CD8-positive, alpha-beta memory T cell (primary cell): ENCODE measurements at regions not wholly inside any gene's neighbourhood (a gene's known extent, or its start where the extent isn't known, plus 50 kb on each side); places are given as distances from the start of the nearest gene placed in this dataset.
"Not testable (repeated sequence)": the region's sequence is repeated elsewhere in the genome, so short reads cannot be mapped to it uniquely, and the experiment has no call there.

Experiments used
- CTCF ChIA-PET: fragments of 350-600 bp; sonication (Branson Sonifier 250); formaldehyde crosslinking; loops from one replicate; lab custom pipeline; 2021; ENCODE audit warnings: antibody characterized with exemption; lab: Charles Lee
- POLR2A ChIA-PET: fragments of 350-600 bp; sonication (Branson Sonifier 250); formaldehyde crosslinking; loops from one replicate; lab custom pipeline; 2021; ENCODE audit warnings: antibody characterized with exemption; lab: Charles Lee
- DNase-seq, 5 donors: peaks; one replicate each; pipeline versions ENCODE4 v3.0.0 to v3.0.0-alpha.2; 2020 to 2022; ENCODE audit warnings: mixed read lengths in 1 of 5
- H3K27ac ChIP-seq: one replicate; pipeline ENCODE4 v1.7.0; 2013; ENCODE audit warnings: low read depth, mild to moderate bottlenecking, low read length, moderate library complexity
- H3K27me3 ChIP-seq: 2 replicates; pipeline ENCODE4 v1.7.0; 2013; ENCODE audit warnings: low read length, mild to moderate bottlenecking; ENCODE audit not compliant: insufficient read depth, poor library complexity, severe bottlenecking
- H3K36me3 ChIP-seq: 2 replicates; pipeline ENCODE4 v1.7.0; 2013; ENCODE audit warnings: mild to moderate bottlenecking, low read length, moderate library complexity; ENCODE audit not compliant: insufficient read depth
- H3K4me1 ChIP-seq: 2 replicates; pipeline ENCODE4 v1.7.0; 2013; ENCODE audit warnings: mild to moderate bottlenecking, low read length, moderate library complexity; ENCODE audit not compliant: insufficient read depth
- H3K4me3 ChIP-seq: 2 replicates; pipeline ENCODE4 v1.7.0; 2013; ENCODE audit warnings: mild to moderate bottlenecking, low read length
- H3K9me3 ChIP-seq: 2 replicates; pipeline ENCODE4 v1.7.0; 2013; ENCODE audit warnings: mild to moderate bottlenecking, low read length
- H3K27ac Mint-ChIP-seq, 8 donors: one replicate each; pipeline ENCODE4 v1.8.0; 2020 to 2021; ENCODE audit warnings: mixed read lengths in 8 of 8, mild to moderate bottlenecking in 6 of 8, inconsistent platforms in 3 of 8, moderate library complexity in 3 of 8
- H3K27me3 Mint-ChIP-seq, 2 donors: one replicate each; pipeline ENCODE4 v1.8.0; 2020 to 2021; ENCODE audit warnings: mixed read lengths in 2 of 2, mild to moderate bottlenecking in 1 of 2, moderate library complexity in 1 of 2
- H3K36me3 Mint-ChIP-seq, 3 donors: one replicate each; pipeline ENCODE4 v1.8.0; 2020 to 2021; ENCODE audit warnings: mixed read lengths in 3 of 3, inconsistent platforms in 1 of 3, mild to moderate bottlenecking in 1 of 3
- H3K4me1 Mint-ChIP-seq, 3 donors: one replicate each; pipeline ENCODE4 v1.8.0; 2020 to 2021; ENCODE audit warnings: mixed read lengths in 3 of 3, inconsistent platforms in 1 of 3, mild to moderate bottlenecking in 1 of 3
- H3K4me3 Mint-ChIP-seq, 7 donors: one replicate each; pipeline ENCODE4 v1.8.0; 2020 to 2021; ENCODE audit warnings: mixed read lengths in 7 of 7, mild to moderate bottlenecking in 6 of 7, moderate library complexity in 4 of 7, inconsistent platforms in 2 of 7
- H3K9me3 Mint-ChIP-seq, 5 donors: one replicate each; pipeline ENCODE4 v1.8.0; 2020 to 2022; ENCODE audit warnings: mixed read lengths in 5 of 5, mild to moderate bottlenecking in 3 of 5, moderate library complexity in 2 of 5, inconsistent platforms in 1 of 5

GRCh38 chrX:35221391-35221790 is 278.8 kb downstream of the FAM47B start:
- H3K36me3 ChIP-seq, H3K4me1 Mint-ChIP-seq, DNase-seq, H3K27me3 Mint-ChIP-seq, H3K27ac Mint-ChIP-seq, H3K27me3 ChIP-seq, H3K9me3 ChIP-seq, H3K4me3 Mint-ChIP-seq, H3K9me3 Mint-ChIP-seq, H3K27ac ChIP-seq, H3K4me1 ChIP-seq, CTCF ChIA-PET, H3K4me3 ChIP-seq, POLR2A ChIA-PET, H3K36me3 Mint-ChIP-seq: not testable (repeated sequence)

GRCh38 chrX:35244088-35244741 is 301.6 kb downstream of the FAM47B start:
- no peak for DNase-seq
- Histone ChIP-seq H3K27ac (no peak overlapping the region), H3K4me3 (no peak overlapping the region), H3K27me3 (no peaks in the 10 kb centered on the region), H3K4me1 (no peaks in the 10 kb centered on the region), H3K9me3 (no peaks in the 10 kb centered on the region), H3K36me3 (no peaks in the 10 kb centered on the region)
- Mint-ChIP-seq H3K36me3 (no peaks in the 10 kb centered on the region), H3K9me3 (peaks cover 0 to 5% (median 2%) of the 10 kb centered on the region in 5 donors), H3K27ac (no peak overlapping the region), H3K27me3 (peaks cover 0 to 3% of the 10 kb centered on the region in 2 donors), H3K4me1 (no peaks in the 10 kb centered on the region), H3K4me3 (no peak overlapping the region)
- CTCF ChIA-PET: no interaction called here
- POLR2A ChIA-PET: no interaction called here

GRCh38 chrX:35244796-35245508 is 302.4 kb downstream of the FAM47B start:
- Mint-ChIP-seq H3K36me3 (no peaks in the 10 kb centered on the region), H3K27ac (peak overlapping the region in 1 of 8 donors; percentile 39), H3K27me3 (peaks cover 0 to 3% of the 10 kb centered on the region in 2 donors), H3K4me1 (no peaks in the 10 kb centered on the region), H3K9me3 (peaks cover 0 to 6% (median 2%) of the 10 kb centered on the region in 5 donors), H3K4me3 (no peak overlapping the region)
- H3K27ac ChIP-seq: no peak overlapping the region
- no peak overlapping the region for H3K4me3 ChIP-seq
- POLR2A ChIA-PET: no interaction called here
- DNase-seq: no peak
- no peaks in the 10 kb centered on the region for H3K36me3 ChIP-seq
- no peaks in the 10 kb centered on the region for H3K4me1 ChIP-seq
- no peaks in the 10 kb centered on the region for H3K27me3 ChIP-seq
- CTCF ChIA-PET: no interaction called here
- H3K9me3 ChIP-seq: no peaks in the 10 kb centered on the region

GRCh38 chrX:35251226-35251625 is 308.6 kb downstream of the FAM47B start:
- Histone ChIP-seq H3K4me3 (no peak overlapping the region), H3K9me3 (no peaks in the 10 kb centered on the region), H3K27me3 (no peaks in the 10 kb centered on the region), H3K4me1 (no peaks in the 10 kb centered on the region), H3K27ac (no peak overlapping the region), H3K36me3 (no peaks in the 10 kb centered on the region)
- POLR2A ChIA-PET: no interaction called here
- no peaks in the 10 kb centered on the region for H3K4me1 Mint-ChIP-seq
- H3K36me3 Mint-ChIP-seq: no peaks in the 10 kb centered on the region
- H3K9me3 Mint-ChIP-seq: peaks cover 0 to 5% (median 2%) of the 10 kb centered on the region in 5 donors
- no peak for DNase-seq
- H3K27me3 Mint-ChIP-seq: peaks cover 0 to 3% of the 10 kb centered on the region in 2 donors
- CTCF ChIA-PET: no interaction called here
- H3K27ac Mint-ChIP-seq: no peak overlapping the region
- no peak overlapping the region for H3K4me3 Mint-ChIP-seq

- no peaks in the 10 kb centered on the region for H3K4me1 Mint-ChIP-seq
- no peaks in the 10 kb centered on the region for H3K36me3 ChIP-seq
- H3K4me3 ChIP-seq: no peak overlapping the region
- H3K4me1 ChIP-seq: no peaks in the 10 kb centered on the region
- H3K27ac ChIP-seq: no peak overlapping the region
- no peaks in the 10 kb centered on the region for H3K9me3 ChIP-seq
- no peak overlapping the region for H3K4me3 Mint-ChIP-seq
- no peaks in the 10 kb centered on the region for H3K27me3 ChIP-seq
- no peaks in the 10 kb centered on the region for H3K27me3 Mint-ChIP-seq
- ChIA-PET POLR2A (no interaction called here), CTCF (no interaction called here)
- DNase-seq: no peak
- H3K27ac Mint-ChIP-seq: no peak overlapping the region
- peaks cover 0 to 2% (median 0%) of the 10 kb centered on the region in 5 donors for H3K9me3 Mint-ChIP-seq
- no peaks in the 10 kb centered on the region for H3K36me3 Mint-ChIP-seq
Observed at GRCh38 chrX:35276115-35276514, 333.5 kb downstream of the FAM47B start.

- ChIA-PET CTCF (no interaction called here), POLR2A (no interaction called here)
- no peak for DNase-seq
- H3K27ac Mint-ChIP-seq: no peak overlapping the region
- no peaks in the 10 kb centered on the region for H3K36me3 ChIP-seq
- no peak overlapping the region for H3K27ac ChIP-seq
- H3K36me3 Mint-ChIP-seq: no peaks in the 10 kb centered on the region
- no peaks in the 10 kb centered on the region for H3K4me1 ChIP-seq
- H3K4me1 Mint-ChIP-seq: no peaks in the 10 kb centered on the region
- H3K9me3 ChIP-seq: no peaks in the 10 kb centered on the region
- no peak overlapping the region for H3K4me3 ChIP-seq
- H3K27me3 Mint-ChIP-seq: peaks cover 0 to 8% of the 10 kb centered on the region in 2 donors
- H3K9me3 Mint-ChIP-seq: peaks cover 0 to 10% (median 3%) of the 10 kb centered on the region in 5 donors
- H3K4me3 Mint-ChIP-seq: no peak overlapping the region
- H3K27me3 ChIP-seq: no peaks in the 10 kb centered on the region
Observed at GRCh38 chrX:35285289-35285962, 342.8 kb downstream of the FAM47B start.

GRCh38 chrX:35288657-35289056 is 346.1 kb downstream of the FAM47B start:
- Mint-ChIP-seq H3K9me3 (peaks cover 0 to 6% (median 0%) of the 10 kb centered on the region in 5 donors), H3K36me3 (no peaks in the 10 kb centered on the region), H3K4me3 (no peak overlapping the region), H3K27ac (no peak overlapping the region), H3K27me3 (no peaks in the 10 kb centered on the region), H3K4me1 (no peaks in the 10 kb centered on the region)
- no peaks in the 10 kb centered on the region for H3K36me3 ChIP-seq
- no peak for DNase-seq
- no peaks in the 10 kb centered on the region for H3K27me3 ChIP-seq
- no peak overlapping the region for H3K4me3 ChIP-seq
- H3K27ac ChIP-seq: no peak overlapping the region
- ChIA-PET CTCF (no interaction called here), POLR2A (no interaction called here)
- H3K4me1 ChIP-seq: no peaks in the 10 kb centered on the region
- H3K9me3 ChIP-seq: no peaks in the 10 kb centered on the region

- Mint-ChIP-seq H3K27me3 (no peaks in the 10 kb centered on the region), H3K4me3 (no peak overlapping the region), H3K36me3 (no peaks in the 10 kb centered on the region), H3K4me1 (no peaks in the 10 kb centered on the region), H3K27ac (no peak overlapping the region), H3K9me3 (peaks cover 0 to 4% (median 0%) of the 10 kb centered on the region in 5 donors)
- no peaks in the 10 kb centered on the region for H3K27me3 ChIP-seq
- ChIA-PET CTCF (no interaction called here), POLR2A (no interaction called here)
- H3K4me3 ChIP-seq: no peak overlapping the region
- H3K9me3 ChIP-seq: no peaks in the 10 kb centered on the region
- no peak for DNase-seq
- H3K27ac ChIP-seq: no peak overlapping the region
- no peaks in the 10 kb centered on the region for H3K36me3 ChIP-seq
- no peaks in the 10 kb centered on the region for H3K4me1 ChIP-seq
Observed at GRCh38 chrX:35289952-35290351, 347.4 kb downstream of the FAM47B start.
